ENCODE measurements at regions not wholly inside any gene's neighbourhood (a gene's known extent, or its start where the extent isn't known, plus 50 kb on each side); places are given as distances from the start of the nearest gene placed in this dataset.

GRCh38 chr10:20633714-20634113, 263.4 kb downstream of the NEBL start:
- TF ChIP-seq CEBPB (IDR thresholded peaks at IDR 0.05; ENCODE audit: low read depth, low read length) = no peak
- TF ChIP-seq POLR2A (IDR thresholded peaks at IDR 0.05; ENCODE audit: control extremely low read depth in 1 of 2, low read depth in 2 of 2, low read length in 2 of 2) = no peak
- TF ChIP-seq EZH2 (IDR thresholded peaks at IDR 0.05; ENCODE audit: low read depth, low read length, severe bottlenecking) = no peak
- no peak for TF ChIP-seq FOSL1 (IDR thresholded peaks at IDR 0.05; ENCODE audit: insufficient read depth, low read depth, low read length)
- no peak for TF ChIP-seq TAF1 (IDR thresholded peaks at IDR 0.05; ENCODE audit: low read depth, low read length)
- TF ChIP-seq RAD21 (IDR thresholded peaks at IDR 0.05 in 1 of 2, conservative IDR thresholded peaks at IDR 0.05 in 1 of 2; ENCODE audit: low read depth in 2 of 2, low read length in 2 of 2) = no peak
- TF ChIP-seq KDM4A (IDR thresholded peaks at IDR 0.05; ENCODE audit: low read depth, low read length, severe bottlenecking) = no peak
- TF ChIP-seq BRCA1 (IDR thresholded peaks at IDR 0.05; ENCODE audit: low read depth, low read length) = no peak
- TF ChIP-seq EP300 (IDR thresholded peaks at IDR 0.05; ENCODE audit: borderline replicate concordance in 1 of 2, low read depth in 2 of 2, low read length in 2 of 2) = no peak
- TF ChIP-seq CTCF (IDR thresholded peaks at IDR 0.05; ENCODE audit: control extremely low read depth in 1 of 3, insufficient read depth in 1 of 3, low read depth in 1 of 3, low read length in 3 of 3) = no peak
- no peak for TF ChIP-seq JUND (IDR thresholded peaks at IDR 0.05; ENCODE audit: low read length)

Data from H1 (cell line).